Type B pancreatic cell (in vitro differentiated cells): ENCODE measurements at regions not wholly inside any gene's neighbourhood (a gene's known extent, or its start where the extent isn't known, plus 50 kb on each side); places are given as distances from the start of the nearest gene placed in this dataset.

ENCODE experiments used
- DNase-seq: peaks from one replicate; pipeline ENCODE4 v3.0.0; 2021; ENCODE audit warnings: mixed read lengths; ENCODE audit not compliant: unreplicated experiment; ENCODE audit errors: extremely low spot score
- H3K27ac Mint-ChIP-seq: 2 replicates; pipeline ENCODE4 v1.8.0; 2021; ENCODE audit warnings: mild to moderate bottlenecking, mixed read lengths
- H3K27me3 Mint-ChIP-seq: 2 replicates; pipeline ENCODE4 v1.8.0; 2021; ENCODE audit warnings: mixed read lengths
- H3K36me3 Mint-ChIP-seq: 2 replicates; pipeline ENCODE4 v1.8.0; 2021; ENCODE audit warnings: mixed read lengths
- H3K4me1 Mint-ChIP-seq: one replicate; pipeline ENCODE4 v1.8.0; 2021; ENCODE audit warnings: mixed read lengths; ENCODE audit not compliant: unreplicated experiment
- H3K4me3 Mint-ChIP-seq: 2 replicates; pipeline ENCODE4 v1.8.0; 2021; ENCODE audit warnings: mild to moderate bottlenecking, mixed read lengths
- H3K9me3 Mint-ChIP-seq: 2 replicates; pipeline ENCODE4 v1.8.0; 2021; ENCODE audit warnings: mixed read lengths
- TF ChIP-seq, protein P1 (sequence below): fragments of 200-600 bp; sonication (generic); conservative IDR thresholded peaks from 2 replicates; pipeline ENCODE4 v1.5.0; 2021; ENCODE audit warnings: antibody characterized with exemption, mild to moderate bottlenecking

DNA sequence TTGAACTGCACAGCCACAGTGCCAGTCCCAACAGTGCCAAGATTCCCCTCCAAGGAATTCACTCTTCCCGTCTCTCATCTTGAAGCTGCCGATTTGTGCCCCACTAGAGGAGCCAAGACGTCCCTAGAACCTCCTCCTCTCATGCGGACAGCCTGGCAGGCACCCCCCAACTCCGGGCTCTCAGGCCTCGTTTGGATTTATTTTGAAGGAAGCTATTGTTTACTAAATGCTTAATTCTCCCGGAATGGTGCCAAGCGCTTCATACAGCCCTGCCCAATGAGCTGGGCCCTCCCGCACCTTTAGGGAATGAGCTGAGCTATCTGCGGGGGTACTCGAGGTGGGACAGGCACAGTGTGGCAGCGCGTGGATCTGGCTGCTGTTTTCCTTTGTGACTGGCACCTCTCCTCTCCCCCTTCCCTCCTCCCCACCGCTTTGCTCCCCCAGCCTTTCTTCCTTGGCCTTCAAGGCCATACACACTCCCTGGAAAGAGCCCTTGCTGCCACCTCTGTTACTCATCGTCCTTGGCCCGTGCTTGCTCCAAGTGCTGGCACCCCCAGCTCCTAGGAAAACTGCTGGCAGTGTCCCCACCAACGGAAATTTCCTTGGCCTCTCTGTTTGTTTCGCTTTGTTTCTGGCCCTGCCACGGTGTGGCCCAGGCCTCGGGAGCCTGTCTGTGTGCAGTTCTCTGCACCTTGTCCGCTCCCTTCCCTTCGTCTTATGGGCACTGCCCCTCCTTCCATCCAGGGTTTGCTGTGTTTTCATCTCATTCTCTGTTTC is 49.9 kb upstream of the CDR2 start:
- Mint-ChIP-seq H3K9me3 (no peaks in the 10 kb centered on the region), H3K36me3 (peaks cover 19% of the 10 kb centered on the region), H3K27ac (no peak overlapping the region), H3K4me1 (no peaks in the 10 kb centered on the region), H3K27me3 (no peaks in the 10 kb centered on the region), H3K4me3 (no peak overlapping the region)
- TF ChIP-seq, protein P1, sequence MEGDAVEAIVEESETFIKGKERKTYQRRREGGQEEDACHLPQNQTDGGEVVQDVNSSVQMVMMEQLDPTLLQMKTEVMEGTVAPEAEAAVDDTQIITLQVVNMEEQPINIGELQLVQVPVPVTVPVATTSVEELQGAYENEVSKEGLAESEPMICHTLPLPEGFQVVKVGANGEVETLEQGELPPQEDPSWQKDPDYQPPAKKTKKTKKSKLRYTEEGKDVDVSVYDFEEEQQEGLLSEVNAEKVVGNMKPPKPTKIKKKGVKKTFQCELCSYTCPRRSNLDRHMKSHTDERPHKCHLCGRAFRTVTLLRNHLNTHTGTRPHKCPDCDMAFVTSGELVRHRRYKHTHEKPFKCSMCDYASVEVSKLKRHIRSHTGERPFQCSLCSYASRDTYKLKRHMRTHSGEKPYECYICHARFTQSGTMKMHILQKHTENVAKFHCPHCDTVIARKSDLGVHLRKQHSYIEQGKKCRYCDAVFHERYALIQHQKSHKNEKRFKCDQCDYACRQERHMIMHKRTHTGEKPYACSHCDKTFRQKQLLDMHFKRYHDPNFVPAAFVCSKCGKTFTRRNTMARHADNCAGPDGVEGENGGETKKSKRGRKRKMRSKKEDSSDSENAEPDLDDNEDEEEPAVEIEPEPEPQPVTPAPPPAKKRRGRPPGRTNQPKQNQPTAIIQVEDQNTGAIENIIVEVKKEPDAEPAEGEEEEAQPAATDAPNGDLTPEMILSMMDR: no peak
- DNase-seq: no peak
